ENCODE measurements at regions not wholly inside any gene's neighbourhood (a gene's known extent, or its start where the extent isn't known, plus 50 kb on each side); places are given as distances from the start of the nearest gene placed in this dataset.
"Not testable (repeated sequence)": the region's sequence is repeated elsewhere in the genome, so short reads cannot be mapped to it uniquely, and the experiment has no call there.

DNA sequence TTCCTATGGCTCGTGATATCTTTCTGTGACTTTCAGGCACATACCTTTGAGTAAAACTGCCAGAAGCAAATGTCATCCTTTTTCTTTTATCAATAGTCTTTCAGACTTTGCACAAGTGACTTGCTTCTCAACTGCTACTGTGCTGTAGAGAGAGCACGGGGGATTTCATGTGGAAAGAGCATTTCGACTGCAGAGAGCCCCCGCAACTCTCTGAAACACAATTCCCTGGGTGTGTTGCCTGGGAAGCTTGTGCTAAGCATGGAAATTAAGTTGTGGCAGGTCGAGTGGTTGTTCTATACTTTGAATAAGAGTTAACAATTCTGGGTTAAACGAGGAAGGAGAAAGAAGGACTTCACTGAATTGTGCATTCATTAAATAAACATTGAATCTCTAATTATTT is 659.1 kb downstream of the TDRD15 start:
- DNase-seq (ENCODE audit: low spot score): no peak

GRCh38 chr2:21787941-21788340 is 664.2 kb downstream of the TDRD15 start:
- no peak for DNase-seq (ENCODE audit: low spot score)

GRCh38 chr2:21790311-21790710 is 666.5 kb downstream of the TDRD15 start:
- not testable (repeated sequence) for DNase-seq (ENCODE audit: low spot score)

GRCh38 chr2:21792571-21792970 is 668.8 kb downstream of the TDRD15 start:
- DNase-seq (ENCODE audit: low spot score): no peak

GRCh38 chr2:21793461-21793860 is 669.7 kb downstream of the TDRD15 start:
- no peak for DNase-seq (ENCODE audit: low spot score)

GRCh38 chr2:21794611-21795010 is 670.8 kb downstream of the TDRD15 start:
- DNase-seq (ENCODE audit: low spot score): no peak

DNA sequence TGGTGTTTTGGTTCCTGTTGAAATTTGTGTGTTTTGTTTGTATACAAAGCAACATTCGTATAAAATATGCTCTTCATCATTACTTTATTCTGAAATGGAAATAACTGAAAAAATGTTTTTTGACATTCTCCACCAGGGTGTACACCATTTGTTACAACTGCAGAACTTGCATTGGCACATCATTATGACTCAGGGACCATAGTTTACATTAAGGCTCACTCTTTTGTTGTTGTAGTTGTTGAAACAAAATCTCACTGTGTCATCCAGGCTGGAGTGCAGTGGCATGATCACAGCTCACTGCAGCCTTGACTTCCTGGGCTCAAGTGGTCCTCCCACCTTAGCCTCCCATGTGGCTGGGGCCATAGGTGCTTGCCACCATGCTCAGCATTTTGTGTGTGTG is 676.6 kb downstream of the TDRD15 start:
- DNase-seq (ENCODE audit: low spot score): no peak

DNA sequence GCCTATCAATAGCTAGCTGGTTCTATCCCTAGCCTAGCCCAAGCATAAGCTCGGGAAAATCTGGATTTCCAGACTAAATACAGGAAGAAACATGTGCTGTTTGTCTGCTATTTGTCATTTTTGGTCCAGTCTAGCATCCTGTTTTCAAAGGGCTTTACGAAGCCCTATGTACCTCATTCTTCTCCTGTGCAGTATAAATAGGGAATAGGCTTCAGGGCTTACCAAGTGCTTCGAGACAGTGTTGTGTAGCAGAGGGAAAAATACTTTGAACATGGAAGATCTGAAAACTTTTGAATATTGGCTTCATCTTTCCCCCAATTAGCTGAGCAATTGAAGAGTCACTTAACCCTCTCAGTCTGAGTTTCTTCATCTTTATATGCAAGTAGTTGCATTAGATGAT is 679.8 kb downstream of the TDRD15 start:
- no peak for DNase-seq (ENCODE audit: low spot score)

- DNase-seq (ENCODE audit: low spot score): no peak
Observed at GRCh38 chr2:21804151-21804550, 680.4 kb downstream of the TDRD15 start.

DNA sequence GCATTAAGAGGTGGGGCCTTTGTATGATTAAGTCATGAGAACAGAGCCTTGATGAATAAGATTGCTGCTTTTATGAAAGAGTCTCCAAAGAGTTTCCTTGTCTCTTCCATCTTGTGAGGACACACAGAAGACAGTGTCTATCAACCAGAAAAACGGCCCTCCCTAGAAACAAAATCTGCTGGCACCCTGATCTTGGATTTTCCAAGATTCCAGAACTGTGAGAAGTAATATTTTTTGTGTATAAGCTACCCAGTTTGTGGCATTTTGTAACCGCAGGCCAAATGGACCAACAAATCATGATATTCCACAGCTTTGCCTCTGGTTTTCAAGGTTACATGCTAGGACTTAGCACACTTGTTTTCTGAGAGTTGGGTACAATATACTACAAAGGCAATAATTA is 687.8 kb downstream of the TDRD15 start:
- no peak for DNase-seq (ENCODE audit: low spot score)

GRCh38 chr2:21812766-21813165 is 689.0 kb downstream of the TDRD15 start:
- no peak for DNase-seq (ENCODE audit: low spot score)

- DNase-seq (ENCODE audit: low spot score): no peak
Observed at GRCh38 chr2:21814588-21815149, 690.9 kb downstream of the TDRD15 start.

DNA sequence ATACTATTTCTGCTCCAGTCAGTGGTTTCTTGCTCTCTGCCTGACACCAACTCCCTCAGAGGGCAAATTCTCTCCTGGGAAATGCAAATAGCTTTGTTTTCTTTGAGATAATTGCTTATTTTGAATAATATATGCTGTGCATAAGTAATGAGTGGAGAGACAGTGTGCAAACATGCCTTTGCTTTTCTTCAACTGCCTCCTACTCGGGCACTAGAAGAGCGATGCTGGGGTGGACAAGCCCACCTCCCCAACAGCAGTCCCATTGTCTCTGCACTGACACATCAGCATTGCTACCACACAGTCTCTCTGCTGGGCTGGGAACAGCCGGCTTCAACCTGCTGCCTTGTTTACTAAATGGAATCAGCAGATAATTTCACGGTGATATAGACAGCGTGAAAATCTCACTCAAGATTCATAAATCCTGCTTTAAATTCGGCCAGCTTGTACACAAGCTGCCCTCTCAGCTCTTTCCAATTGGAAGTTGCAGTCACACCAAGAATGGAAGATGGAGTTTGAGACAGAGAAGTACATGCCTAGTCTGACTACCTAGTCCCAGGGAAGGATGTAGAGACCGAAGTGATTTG is 694.5 kb downstream of the TDRD15 start:
- no peak for DNase-seq (ENCODE audit: low spot score)

DNA sequence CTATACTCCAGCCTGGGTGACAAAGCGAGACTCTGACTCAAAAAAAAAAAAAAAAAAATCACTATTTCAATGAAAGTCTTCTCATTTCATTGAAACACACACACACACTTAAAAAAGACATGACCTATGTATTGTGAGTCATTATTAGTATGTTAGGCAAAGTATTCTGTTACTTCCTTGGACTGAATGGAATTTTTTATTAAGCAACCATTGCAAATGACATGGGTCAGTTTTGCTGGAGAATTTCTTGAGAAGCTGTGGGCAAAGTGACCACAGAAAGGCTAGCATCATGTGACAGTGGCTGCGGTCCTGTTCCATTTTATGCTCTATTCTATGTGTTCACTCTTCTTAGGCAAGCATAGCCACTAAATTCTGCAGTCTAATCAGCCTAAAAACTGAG is 695.7 kb downstream of the TDRD15 start:
- DNase-seq (ENCODE audit: low spot score): no peak

DNA sequence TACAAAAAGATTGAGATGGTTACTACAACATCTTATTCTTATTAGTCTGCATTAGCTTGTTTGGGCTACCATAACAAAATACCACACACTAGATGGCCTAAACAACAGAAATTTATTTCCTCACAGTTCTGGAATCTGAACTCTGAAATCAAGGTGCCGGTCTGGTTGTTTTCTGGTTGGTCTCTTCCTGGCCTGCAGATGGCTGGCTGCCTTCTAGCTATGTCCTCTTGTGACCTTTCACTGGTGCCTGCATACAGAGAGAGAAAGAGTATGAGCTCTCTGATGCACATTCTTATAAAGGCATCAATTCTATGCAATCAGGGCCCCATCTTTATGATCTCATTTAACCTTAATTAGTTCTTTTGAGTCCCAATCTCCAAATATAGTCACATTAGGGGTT is 696.5 kb downstream of the TDRD15 start:
- DNase-seq (ENCODE audit: low spot score): no peak

DNA sequence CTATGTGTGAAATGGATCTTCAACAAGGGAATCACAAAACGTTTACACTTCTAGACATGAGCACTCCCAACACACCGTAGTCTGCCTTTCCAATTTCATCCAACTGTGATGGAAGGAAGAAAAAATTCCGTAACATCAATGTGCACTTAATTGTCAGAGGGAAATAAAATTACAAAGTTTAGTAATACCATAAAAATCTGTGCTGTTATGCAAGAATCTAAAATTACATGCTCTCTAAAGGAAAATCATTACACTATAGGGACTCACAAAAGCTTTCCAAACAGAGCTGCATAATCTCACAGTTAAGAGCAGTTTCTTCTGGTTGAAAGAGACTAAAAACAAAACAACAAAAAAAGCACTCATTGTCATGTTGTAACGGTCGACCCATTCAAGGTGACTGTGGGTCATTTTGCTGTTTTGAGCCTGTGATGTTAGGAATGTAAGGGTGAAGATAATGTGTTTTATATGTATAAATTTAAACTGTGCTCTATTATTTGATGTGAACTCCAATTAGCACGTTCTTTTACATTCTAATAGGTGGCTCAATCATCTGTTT is 698.0 kb downstream of the TDRD15 start:
- no peak for DNase-seq (ENCODE audit: low spot score)

DNA sequence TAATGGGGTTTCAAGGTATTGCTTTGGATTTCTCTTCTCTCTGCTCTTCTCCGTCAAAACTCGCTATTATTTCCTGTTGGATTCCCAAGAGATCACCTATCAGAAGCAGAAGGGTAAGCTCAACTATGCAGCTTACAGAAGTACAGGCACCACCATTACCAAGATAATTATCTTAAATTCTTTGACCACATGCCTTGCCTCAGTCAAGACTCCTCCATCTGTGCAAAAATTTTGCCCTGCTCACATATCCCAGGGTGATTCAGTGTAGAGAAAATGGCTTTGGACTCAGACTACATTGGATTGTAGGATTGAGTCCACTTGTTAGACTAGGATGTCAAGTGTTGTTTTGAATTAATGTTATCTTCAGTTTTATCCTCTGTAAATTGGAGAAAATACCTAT is 698.7 kb downstream of the TDRD15 start:
- DNase-seq (ENCODE audit: low spot score): no peak

DNA sequence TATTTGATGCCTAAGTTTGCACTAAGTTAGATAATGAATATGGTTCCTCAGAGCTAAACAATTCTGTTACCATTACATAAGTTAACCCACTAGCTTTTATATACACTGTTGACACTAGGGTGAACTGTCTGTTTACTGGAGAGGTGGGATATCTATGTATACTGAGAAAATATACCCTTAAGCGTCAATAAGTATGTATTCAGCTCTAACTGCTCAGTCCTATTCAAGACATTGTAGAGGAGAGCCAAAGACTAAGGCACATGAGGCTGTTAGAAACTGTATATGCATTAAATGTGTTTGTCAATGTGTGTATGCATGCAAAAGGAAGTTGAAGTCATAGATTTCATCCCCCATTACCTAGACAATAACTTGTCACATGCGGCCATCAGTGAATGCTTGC is 710.0 kb downstream of the TDRD15 start:
- DNase-seq (ENCODE audit: low spot score): no peak

DNA sequence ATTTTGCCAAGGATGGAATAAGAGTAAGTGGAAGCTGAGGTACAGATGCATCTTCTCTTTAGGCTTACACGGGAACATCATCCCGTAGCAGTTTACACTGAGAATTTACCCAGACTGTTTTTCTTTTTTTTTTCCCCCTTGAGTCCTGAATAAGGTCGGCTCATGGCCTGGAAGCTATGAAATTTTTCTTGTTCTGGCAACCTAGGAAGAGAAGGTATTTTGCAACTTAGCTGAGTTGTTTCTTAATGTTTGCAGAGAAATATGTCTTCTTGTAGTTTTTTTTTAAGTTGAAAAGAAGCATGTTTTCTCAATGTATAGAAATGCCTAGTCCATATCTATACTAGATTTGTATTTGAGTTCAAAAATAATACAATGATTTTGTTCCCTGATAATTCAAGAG is 712.5 kb downstream of the TDRD15 start:
- DNase-seq (ENCODE audit: low spot score): no peak

- DNase-seq (ENCODE audit: low spot score): no peak
Observed at GRCh38 chr2:21836719-21837118, 713.0 kb downstream of the TDRD15 start.

DNA sequence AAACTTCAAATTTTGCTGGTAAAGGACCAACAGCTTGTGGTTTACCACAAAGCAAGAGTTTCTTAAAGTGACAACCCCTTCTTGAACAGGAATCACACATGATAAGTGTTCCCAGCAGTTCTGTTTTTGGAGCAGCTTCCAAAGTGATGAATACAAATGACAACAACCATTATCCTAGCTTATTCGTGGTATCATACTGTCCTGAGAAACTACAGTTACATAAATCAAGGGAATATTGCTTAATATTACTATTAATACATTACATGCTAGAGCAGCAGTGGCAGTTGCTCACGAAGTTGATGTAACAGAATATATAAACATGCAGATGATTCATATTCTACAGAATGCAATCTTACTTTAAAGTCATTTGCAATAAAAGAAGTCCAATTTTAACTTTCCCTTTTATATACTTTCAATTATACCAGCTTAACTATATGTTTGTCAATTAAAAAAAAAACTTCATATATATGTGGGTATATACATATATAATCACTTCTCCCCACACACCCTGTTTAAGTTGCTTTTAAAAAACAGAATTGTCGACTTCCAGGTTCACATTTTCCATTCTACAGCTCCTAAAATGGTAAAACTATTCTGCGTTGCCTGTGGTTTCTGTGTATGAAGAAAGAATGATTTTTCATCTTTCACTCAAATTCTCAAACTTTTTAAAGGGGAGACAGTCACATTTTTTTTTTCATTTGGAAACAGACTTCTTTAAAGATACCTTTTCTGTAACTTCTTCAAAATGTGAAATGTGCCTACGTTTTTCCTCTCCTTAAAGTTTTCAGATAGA is 713.6 kb downstream of the TDRD15 start:
- no peak for DNase-seq (ENCODE audit: low spot score)

- DNase-seq (ENCODE audit: low spot score): no peak
Observed at GRCh38 chr2:21841341-21841740, 717.6 kb downstream of the TDRD15 start.

GRCh38 chr2:21850367-21850766 is 726.6 kb downstream of the TDRD15 start:
- DNase-seq (ENCODE audit: low spot score): not testable (repeated sequence)

Data from CD4-positive, alpha-beta T cell treated with Interleukin-6 at 100 ng/mL for 8 hours (primary cell).